HL-60 (cell line): ENCODE measurements at regions not wholly inside any gene's neighbourhood (a gene's known extent, or its start where the extent isn't known, plus 50 kb on each side); places are given as distances from the start of the nearest gene placed in this dataset.

Experiments used
- GABPA ChIP-seq: IDR thresholded peaks from 2 replicates; pipeline ENCODE4 v1.6.1; 2012; ENCODE audit warnings: low read depth
- POLR2AphosphoS5 ChIP-seq: IDR thresholded peaks from 2 replicates; pipeline ENCODE4 v1.6.1; 2012; ENCODE audit warnings: low read depth
- SPI1 ChIP-seq: IDR thresholded peaks from 2 replicates; pipeline ENCODE4 v1.6.1; 2012; ENCODE audit warnings: low read depth, mild to moderate bottlenecking, borderline replicate concordance
- TF ChIP-seq, protein P1 (sequence below): IDR thresholded peaks from one replicate; pipeline ENCODE4 v1.5.1; 2011; ENCODE audit warnings: low read length, control low read depth, inconsistent platforms; ENCODE audit not compliant: insufficient read depth
- TF ChIP-seq, protein P2 (sequence below): IDR thresholded peaks from 2 replicates; pipeline ENCODE4 v1.6.1; 2012; ENCODE audit warnings: low read depth; ENCODE audit not compliant: insufficient replicate concordance

DNA sequence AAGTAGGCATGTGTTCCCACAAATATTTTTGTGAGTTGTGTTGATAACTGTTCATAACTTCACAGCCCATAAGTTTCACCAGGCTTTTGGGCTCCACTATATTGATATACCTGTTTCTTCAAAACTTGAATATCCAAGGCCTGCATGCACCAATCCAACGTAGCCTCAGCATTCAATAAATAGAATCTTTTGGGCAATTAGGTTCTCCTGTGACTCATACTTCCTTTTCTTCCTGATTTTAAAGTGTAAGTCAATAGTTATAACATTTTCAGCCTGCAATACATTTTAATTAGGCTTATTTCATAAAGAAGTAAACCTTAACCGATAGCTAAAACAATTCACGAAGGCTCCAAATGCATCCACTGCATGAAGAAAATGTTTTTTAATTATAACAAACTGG, 97.8 kb upstream of the SPRED1 start:
- TF ChIP-seq, protein P1, sequence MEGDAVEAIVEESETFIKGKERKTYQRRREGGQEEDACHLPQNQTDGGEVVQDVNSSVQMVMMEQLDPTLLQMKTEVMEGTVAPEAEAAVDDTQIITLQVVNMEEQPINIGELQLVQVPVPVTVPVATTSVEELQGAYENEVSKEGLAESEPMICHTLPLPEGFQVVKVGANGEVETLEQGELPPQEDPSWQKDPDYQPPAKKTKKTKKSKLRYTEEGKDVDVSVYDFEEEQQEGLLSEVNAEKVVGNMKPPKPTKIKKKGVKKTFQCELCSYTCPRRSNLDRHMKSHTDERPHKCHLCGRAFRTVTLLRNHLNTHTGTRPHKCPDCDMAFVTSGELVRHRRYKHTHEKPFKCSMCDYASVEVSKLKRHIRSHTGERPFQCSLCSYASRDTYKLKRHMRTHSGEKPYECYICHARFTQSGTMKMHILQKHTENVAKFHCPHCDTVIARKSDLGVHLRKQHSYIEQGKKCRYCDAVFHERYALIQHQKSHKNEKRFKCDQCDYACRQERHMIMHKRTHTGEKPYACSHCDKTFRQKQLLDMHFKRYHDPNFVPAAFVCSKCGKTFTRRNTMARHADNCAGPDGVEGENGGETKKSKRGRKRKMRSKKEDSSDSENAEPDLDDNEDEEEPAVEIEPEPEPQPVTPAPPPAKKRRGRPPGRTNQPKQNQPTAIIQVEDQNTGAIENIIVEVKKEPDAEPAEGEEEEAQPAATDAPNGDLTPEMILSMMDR, result no peak
- TF ChIP-seq SPI1 (no peak), GABPA (no peak), POLR2AphosphoS5 (no peak)
- TF ChIP-seq, protein P2, sequence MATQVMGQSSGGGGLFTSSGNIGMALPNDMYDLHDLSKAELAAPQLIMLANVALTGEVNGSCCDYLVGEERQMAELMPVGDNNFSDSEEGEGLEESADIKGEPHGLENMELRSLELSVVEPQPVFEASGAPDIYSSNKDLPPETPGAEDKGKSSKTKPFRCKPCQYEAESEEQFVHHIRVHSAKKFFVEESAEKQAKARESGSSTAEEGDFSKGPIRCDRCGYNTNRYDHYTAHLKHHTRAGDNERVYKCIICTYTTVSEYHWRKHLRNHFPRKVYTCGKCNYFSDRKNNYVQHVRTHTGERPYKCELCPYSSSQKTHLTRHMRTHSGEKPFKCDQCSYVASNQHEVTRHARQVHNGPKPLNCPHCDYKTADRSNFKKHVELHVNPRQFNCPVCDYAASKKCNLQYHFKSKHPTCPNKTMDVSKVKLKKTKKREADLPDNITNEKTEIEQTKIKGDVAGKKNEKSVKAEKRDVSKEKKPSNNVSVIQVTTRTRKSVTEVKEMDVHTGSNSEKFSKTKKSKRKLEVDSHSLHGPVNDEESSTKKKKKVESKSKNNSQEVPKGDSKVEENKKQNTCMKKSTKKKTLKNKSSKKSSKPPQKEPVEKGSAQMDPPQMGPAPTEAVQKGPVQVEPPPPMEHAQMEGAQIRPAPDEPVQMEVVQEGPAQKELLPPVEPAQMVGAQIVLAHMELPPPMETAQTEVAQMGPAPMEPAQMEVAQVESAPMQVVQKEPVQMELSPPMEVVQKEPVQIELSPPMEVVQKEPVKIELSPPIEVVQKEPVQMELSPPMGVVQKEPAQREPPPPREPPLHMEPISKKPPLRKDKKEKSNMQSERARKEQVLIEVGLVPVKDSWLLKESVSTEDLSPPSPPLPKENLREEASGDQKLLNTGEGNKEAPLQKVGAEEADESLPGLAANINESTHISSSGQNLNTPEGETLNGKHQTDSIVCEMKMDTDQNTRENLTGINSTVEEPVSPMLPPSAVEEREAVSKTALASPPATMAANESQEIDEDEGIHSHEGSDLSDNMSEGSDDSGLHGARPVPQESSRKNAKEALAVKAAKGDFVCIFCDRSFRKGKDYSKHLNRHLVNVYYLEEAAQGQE, result no peak
